Ovary (tissue), 7 donors: ENCODE measurements at regions not wholly inside any gene's neighbourhood (a gene's known extent, or its start where the extent isn't known, plus 50 kb on each side); places are given as distances from the start of the nearest gene placed in this dataset.

Source experiments
- DNase-seq, 5 donors: peaks; one replicate each; pipeline ENCODE4 v3.0.0-alpha.2; 2019 to 2020
- H3K27ac ChIP-seq, 2 donors: fragments of 200-600 bp; one replicate each; pipeline versions ENCODE4 v1.5.1 to v1.8.0; 2019 to 2022
- H3K27me3 ChIP-seq: fragments of 200-600 bp; one replicate; pipeline ENCODE4 v1.8.0; 2022
- H3K36me3 ChIP-seq: fragments of 200-600 bp; sonication (generic); one replicate; pipeline ENCODE4 v1.5.1; 2019
- H3K4me1 ChIP-seq: one replicate; pipeline ENCODE4 v1.8.1; 2013; ENCODE audit warnings: mild to moderate bottlenecking, moderate library complexity; ENCODE audit not compliant: insufficient read depth
- H3K4me3 ChIP-seq: fragments of 200-600 bp; sonication (generic); one replicate; pipeline ENCODE4 v1.5.1; 2017
- H3K9me3 ChIP-seq, 2 donors: fragments of 200-600 bp in 1 of 2; sonication (generic) in 1 of 2; one replicate each; pipeline versions ENCODE4 v1.5.1 to v1.8.1; 2013 to 2019; ENCODE audit warnings: mild to moderate bottlenecking in 1 of 2, moderate library complexity in 1 of 2
- CTCF ChIP-seq, 3 donors: fragments of 450-650 bp in 2 of 3; fragments of 200-600 bp in 1 of 3; IDR thresholded peaks; one replicate each; pipeline versions ENCODE4 v1.5.1 to v1.8.0; 2016 to 2022; ENCODE audit warnings: antibody characterized with exemption in 3 of 3, mild to moderate bottlenecking in 1 of 3
- EP300 ChIP-seq: sonication (generic); formaldehyde crosslinking; IDR thresholded peaks from one replicate; pipeline ENCODE4 v1.6.1; 2017; ENCODE audit warnings: antibody characterized with exemption
- POLR2A ChIP-seq: fragments of 450-650 bp; IDR thresholded peaks from one replicate; pipeline ENCODE4 v1.6.1; 2017; ENCODE audit warnings: antibody characterized with exemption, mild to moderate bottlenecking, moderate library complexity
- WGBS, 3 donors: extraction: QIAGEN DNeasy Blood & Tissue Kit in 1 of 3; methylation state at CpG; one replicate each; pipeline versions ENCODE4 v1.1.5 to v1.1.7; 2013 to 2017; 5-methylcytosine and 5-hydroxymethylcytosine counted together
- intact Hi-C, 4 donors: fragments of 100-400 bp; cut with DNase I; formaldehyde crosslinking; loops; one replicate each; pipeline versions ENCODE4 v1.11.0 to v1.15.1; 2022 to 2023
- donor health status: DM: no; HTN: no; CAD: no; lungs with moderate emphysema.
- donor health status: DM: no; HTN: no; CAD: no.
- donor health status: Bipolar disorder and iron deficiency.
- donor health status: DM: no; HTN: no; CAD: no.
- donor health status: DM: yes; HTN: yes; CAD: no.

GRCh38 chr18:22668496-22668895 is 250.8 kb upstream of the CTAGE1 start:
- no peak for DNase-seq
- Histone ChIP-seq H3K27me3 (no peaks in the 10 kb centered on the region), H3K27ac (no peak overlapping the region), H3K36me3 (no peaks in the 10 kb centered on the region), H3K4me3 (no peak overlapping the region), H3K9me3 (no peaks in the 10 kb centered on the region), H3K4me1 (no peaks in the 10 kb centered on the region)
- WGBS, 3 donors, result 73 to 78% (median 74%) methylated on average over 2 of the region's 2 CpGs
- intact Hi-C loops, result no loop called here
- TF ChIP-seq EP300, result no peak

GRCh38 chr18:22670914-22671313 is 253.2 kb upstream of the CTAGE1 start:
- DNase-seq, result no peak
- no peaks in the 10 kb centered on the region for H3K27me3 ChIP-seq
- H3K4me1 ChIP-seq, result no peaks in the 10 kb centered on the region
- intact Hi-C loops, result no loop called here
- 56 to 60% (median 58%) methylated on average over 1 of the region's 1 CpG for WGBS, 3 donors
- H3K27ac ChIP-seq, result no peak overlapping the region
- H3K9me3 ChIP-seq, result no peaks in the 10 kb centered on the region
- no peaks in the 10 kb centered on the region for H3K36me3 ChIP-seq
- TF ChIP-seq POLR2A, result no peak
- TF ChIP-seq EP300, result no peak
- TF ChIP-seq CTCF (IDR thresholded peaks at IDR 0.05), result no peak
- H3K4me3 ChIP-seq, result no peak overlapping the region

- TF ChIP-seq CTCF (IDR thresholded peaks at IDR 0.05), result no peak
- no peak for TF ChIP-seq EP300
- no peak for TF ChIP-seq POLR2A
- Histone ChIP-seq H3K36me3 (no peaks in the 10 kb centered on the region), H3K4me1 (no peaks in the 10 kb centered on the region), H3K4me3 (no peak overlapping the region), H3K9me3 (no peaks in the 10 kb centered on the region), H3K27me3 (no peaks in the 10 kb centered on the region), H3K27ac (no peak overlapping the region)
- intact Hi-C loops, result no loop called here
- no peak for DNase-seq
- WGBS, 3 donors, result 59 to 78% (median 59%) methylated on average over 3 of the region's 3 CpGs
Measured at GRCh38 chr18:22673182-22673862, 255.6 kb upstream of the CTAGE1 start.

GRCh38 chr18:22674272-22674671 is 256.6 kb upstream of the CTAGE1 start:
- 65 to 82% (median 74%) methylated on average over 3 of the region's 3 CpGs for WGBS, 3 donors
- H3K9me3 ChIP-seq, result no peaks in the 10 kb centered on the region
- no peak overlapping the region for H3K27ac ChIP-seq
- no peaks in the 10 kb centered on the region for H3K27me3 ChIP-seq
- TF ChIP-seq EP300, result no peak
- TF ChIP-seq CTCF (IDR thresholded peaks at IDR 0.05), result no peak
- no peak for TF ChIP-seq POLR2A
- H3K4me1 ChIP-seq, result no peaks in the 10 kb centered on the region
- no peak overlapping the region for H3K4me3 ChIP-seq
- DNase-seq, result no peak
- H3K36me3 ChIP-seq, result no peaks in the 10 kb centered on the region
- intact Hi-C loops, result no loop called here

GRCh38 chr18:22675006-22675405 is 257.3 kb upstream of the CTAGE1 start:
- intact Hi-C loops, result no loop called here
- Histone ChIP-seq H3K4me1 (no peaks in the 10 kb centered on the region), H3K36me3 (no peaks in the 10 kb centered on the region), H3K27ac (no peak overlapping the region), H3K27me3 (no peaks in the 10 kb centered on the region), H3K4me3 (no peak overlapping the region), H3K9me3 (no peaks in the 10 kb centered on the region)
- TF ChIP-seq EP300, result no peak
- TF ChIP-seq CTCF (IDR thresholded peaks at IDR 0.05), result no peak
- no peak for TF ChIP-seq POLR2A
- no peak for DNase-seq
